GM21528 (cell line): ENCODE measurements at regions not wholly inside any gene's neighbourhood (a gene's known extent, or its start where the extent isn't known, plus 50 kb on each side); places are given as distances from the start of the nearest gene placed in this dataset.
A peak's percentile ranks its signal among the peaks of the same experiment; 100 is the strongest.

Experiments used
- ATAC-seq: cut with Tn5 transposase; IDR thresholded peaks from one replicate; pipeline ENCODE4 v1.9.1; 2021; ENCODE audit warnings: mild to moderate bottlenecking, moderate library complexity; ENCODE audit not compliant: unreplicated experiment, low FRiP score

DNA sequence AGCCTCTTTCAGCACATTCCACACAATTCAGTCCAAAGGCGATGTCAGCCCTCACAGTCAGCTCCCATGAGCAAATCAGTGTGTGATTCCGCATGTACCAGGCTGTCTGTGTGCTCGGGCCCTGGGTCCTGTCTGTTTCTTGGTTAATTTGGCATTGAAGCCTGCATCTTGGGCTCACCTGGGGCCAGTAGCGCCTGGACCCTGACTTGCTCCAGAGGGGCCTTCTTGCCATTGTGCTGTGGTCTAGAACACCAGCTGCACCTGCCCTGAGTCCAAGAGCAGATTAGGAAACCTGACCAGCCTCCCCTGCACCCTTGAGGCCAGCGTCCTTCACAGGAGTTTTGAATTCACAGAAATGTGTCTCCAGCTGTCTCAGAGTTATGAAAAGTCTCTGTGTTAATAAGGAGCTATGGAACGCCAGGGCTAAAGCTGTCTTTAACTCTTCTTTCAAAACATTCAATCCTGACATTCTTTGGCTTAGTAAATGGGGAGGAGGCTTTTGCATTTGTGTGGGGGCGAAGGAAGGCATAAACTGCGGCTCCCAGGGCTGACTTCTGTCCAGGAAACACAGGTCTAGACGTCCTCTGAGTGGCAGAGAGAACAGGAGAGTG, 102.2 kb downstream of the ARF6 start:
- ATAC-seq: no peak

DNA sequence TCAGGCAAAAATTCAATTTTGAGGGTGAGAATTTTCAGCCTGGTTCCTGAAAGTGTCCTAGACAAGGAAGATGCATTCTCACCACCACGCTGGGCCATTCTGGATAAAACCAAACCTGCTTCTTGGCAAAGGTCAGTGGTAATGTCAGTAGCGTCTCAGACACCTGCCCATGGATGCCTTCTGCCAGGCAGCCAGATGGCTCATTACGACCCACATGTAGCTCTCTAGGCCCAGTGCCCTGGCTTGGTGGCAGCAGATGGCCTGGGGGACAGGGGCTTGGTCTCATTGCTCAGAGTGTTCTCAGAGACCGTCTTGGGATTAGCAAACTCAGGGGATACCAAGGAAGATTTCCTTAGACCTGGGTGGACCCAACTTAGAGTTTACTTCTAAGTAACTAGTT, 105.1 kb downstream of the ARF6 start:
- no peak for ATAC-seq

- ATAC-seq: peak; percentile 44
These were observed 106.4 kb downstream of the ARF6 start for GRCh38 chr14:49999146-49999761.

- no peak for ATAC-seq
These were observed 107.0 kb downstream of the ARF6 start for GRCh38 chr14:49999826-50000379.

- no peak for ATAC-seq
These were observed 107.7 kb downstream of the ARF6 start for GRCh38 chr14:50000380-50001150.

DNA sequence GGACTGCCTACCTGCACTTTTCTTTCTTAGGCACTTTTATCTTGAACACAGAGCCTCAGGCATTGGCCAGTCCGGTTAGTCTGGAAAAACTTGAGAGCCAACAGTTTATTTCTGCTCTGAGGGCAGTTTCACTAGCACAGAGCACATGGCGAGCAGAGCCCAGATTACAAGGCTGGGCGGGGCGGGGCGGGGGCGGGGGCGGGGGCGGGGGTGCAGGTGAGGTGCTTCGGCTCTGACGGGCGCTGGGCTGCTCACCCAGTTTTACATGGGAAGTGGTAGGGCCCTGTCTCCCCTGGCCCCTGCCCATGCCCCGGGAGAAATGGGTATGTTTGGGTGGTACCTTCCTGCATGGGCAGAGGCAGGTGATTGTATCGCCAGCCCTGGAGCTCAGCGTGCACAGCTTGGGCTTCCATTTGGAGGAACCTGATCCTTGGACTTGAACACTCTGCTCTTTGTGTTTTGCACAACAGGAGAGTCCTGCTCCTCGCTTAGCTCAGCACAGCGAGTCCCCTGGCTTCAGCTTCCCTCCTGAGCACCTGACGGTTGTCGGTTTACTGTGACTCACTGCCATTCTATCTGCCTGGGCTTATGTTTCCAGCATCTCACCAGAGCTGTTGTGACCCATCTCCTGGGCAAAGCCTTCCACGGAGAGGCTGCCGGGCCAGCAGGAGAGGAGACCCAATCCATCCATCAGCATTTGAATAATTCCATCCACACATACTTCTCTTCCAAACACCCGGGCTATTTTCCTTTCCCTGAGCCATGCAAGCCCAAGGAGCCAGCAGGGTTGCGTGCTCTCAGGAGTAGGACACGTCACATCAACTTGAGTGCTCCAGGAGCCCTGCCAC, 108.5 kb downstream of the ARF6 start:
- ATAC-seq: peak; percentile 35

GRCh38 chr14:50001999-50002925, 109.4 kb downstream of the ARF6 start:
- ATAC-seq: no peak

DNA sequence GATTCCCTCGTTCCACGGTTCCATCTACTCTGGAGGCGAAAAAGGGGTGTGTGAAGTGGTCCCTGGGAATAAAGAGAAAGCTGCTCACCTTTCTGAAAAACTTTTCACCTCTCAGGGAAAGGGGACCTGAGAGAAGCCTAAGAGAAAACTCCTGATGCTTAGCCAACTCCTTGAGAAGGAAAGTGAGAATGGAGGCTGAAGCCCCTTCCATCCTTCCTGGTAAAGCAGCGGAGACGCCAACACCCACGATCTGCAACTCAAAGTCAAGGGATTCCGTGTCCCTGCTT, 110.0 kb downstream of the ARF6 start:
- no peak for ATAC-seq

DNA sequence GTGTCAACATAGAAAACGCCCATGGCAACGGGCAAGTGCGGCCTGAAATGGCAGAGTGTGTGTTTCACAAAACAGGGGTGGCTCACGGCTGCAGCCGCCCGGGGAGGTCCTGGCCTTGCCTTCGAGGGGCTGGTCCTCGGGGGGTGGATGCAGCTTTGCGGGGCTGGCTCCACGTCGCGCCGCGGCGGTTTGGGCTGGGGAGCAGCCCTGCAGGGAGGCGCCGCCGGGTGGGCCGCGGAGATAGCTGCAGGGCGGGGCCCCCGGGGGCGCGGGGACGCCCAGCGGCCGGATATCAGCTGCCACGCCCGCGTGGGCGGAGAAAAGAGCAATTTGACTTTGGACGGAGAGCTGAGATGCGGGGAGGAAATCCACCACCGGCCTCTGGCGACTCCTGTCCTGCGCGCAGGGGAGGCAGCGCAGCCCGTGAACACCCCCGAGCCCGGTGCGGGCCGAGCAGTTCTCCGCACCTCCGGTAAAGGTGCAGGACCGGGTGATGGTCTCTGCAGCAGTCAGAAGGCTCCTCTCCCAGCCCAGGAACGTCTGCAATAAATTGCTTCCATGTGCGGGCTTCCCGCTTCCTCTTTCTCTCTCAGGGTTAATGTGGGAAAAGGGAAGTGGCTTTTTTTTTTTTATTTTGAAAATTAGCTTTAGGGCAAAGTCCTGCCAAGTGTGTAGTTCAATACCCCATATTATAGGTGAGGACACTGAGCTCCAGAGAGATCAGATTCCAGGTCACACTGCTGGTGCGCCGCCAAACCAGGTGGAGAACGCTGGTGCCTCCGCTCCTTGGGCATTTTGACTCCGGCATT, 110.5 kb downstream of the ARF6 start:
- ATAC-seq: peak; percentile 50

GRCh38 chr14:50006141-50006540, 110.2 kb downstream of the VCPKMT start:
- no peak for ATAC-seq

- no peak for ATAC-seq
These were observed 109.1 kb downstream of the VCPKMT start for GRCh38 chr14:50007123-50007903.

DNA sequence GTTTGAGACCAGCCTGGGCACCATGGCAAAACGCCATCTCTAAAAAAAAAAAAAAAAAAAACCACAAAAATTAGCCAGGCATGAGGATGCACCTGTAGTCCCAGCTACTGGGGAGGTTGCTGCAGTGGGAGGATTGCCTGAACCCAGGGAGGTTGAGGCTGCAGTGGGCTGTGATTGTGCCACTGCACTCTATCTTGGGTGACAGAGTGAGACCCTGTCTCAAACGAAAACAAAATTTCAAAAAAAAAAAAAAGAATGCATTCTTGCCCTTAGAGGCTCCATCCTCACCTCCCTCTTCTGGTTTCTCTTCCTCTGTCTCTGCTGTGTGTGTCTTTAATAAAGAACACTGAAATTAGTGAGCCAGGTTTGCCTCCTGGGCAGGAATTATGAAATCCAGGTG, 107.8 kb downstream of the VCPKMT start:
- ATAC-seq: no peak

DNA sequence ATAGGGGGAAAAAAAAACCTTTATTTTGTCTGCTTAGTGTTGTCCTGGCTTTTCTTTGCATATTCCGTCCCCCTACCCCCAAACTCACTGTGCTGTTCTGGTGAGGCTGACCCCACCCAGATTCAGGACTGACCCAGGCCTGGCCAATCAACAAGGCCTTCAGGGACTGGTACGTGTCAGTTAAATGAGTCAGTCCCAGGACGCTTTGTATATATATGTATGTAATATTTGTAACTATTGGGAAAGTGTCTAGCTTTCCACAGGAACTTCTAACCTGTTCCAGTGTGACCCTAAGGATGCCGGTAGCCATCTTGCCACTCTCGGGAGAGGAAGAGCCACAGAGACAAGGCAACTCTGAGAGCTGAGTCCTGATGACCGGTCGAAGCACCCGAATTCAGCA, 107.4 kb downstream of the VCPKMT start:
- no peak for ATAC-seq

- no peak for ATAC-seq
These were observed 105.6 kb downstream of the VCPKMT start for GRCh38 chr14:50010752-50011151.

GRCh38 chr14:50011242-50011641, 105.1 kb downstream of the VCPKMT start:
- no peak for ATAC-seq

DNA sequence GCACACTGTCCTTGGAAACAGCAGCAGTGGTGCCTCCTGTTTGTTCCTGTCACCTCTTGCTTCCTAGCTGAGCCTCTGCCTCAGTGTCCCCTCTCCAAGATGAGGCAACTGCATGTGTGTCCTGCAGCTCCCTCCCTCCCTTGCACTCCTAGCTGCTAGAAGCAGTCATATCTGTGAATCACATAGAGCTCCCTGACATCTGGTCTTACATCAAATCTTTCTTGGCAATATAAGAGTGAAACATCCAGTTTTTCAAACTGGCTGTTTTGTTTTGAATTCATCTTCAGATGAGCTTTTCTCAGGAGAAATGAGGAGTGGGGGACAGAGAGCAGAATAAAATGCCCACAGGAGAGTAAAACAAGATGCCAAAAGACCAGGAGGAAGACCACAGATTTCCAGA, 103.7 kb downstream of the VCPKMT start:
- no peak for ATAC-seq

GRCh38 chr14:50013198-50013918, 103.0 kb downstream of the VCPKMT start:
- no peak for ATAC-seq

- no peak for ATAC-seq
These were observed 102.4 kb downstream of the VCPKMT start for GRCh38 chr14:50013934-50014333.
